Loucy (cell line): ENCODE measurements at regions not wholly inside any gene's neighbourhood (a gene's known extent, or its start where the extent isn't known, plus 50 kb on each side); places are given as distances from the start of the nearest gene placed in this dataset.

Experiments used
- H2AFZ ChIP-seq: fragments of 200-600 bp; sonication (generic); 2 replicates; pipeline ENCODE4 v1.6.0; 2016; ENCODE audit warnings: antibody characterized with exemption, mild to moderate bottlenecking, low read length, moderate library complexity
- H3F3A ChIP-seq: fragments of 200-600 bp; 2 replicates; pipeline ENCODE4 v1.6.0; 2016; ENCODE audit warnings: antibody characterized with exemption, low read depth, mild to moderate bottlenecking
- H3K27me3 ChIP-seq: fragments of 200-600 bp; sonication (generic); 2 replicates; pipeline ENCODE4 v1.6.1; 2014; ENCODE audit warnings: low read length, mild to moderate bottlenecking; ENCODE audit not compliant: insufficient read depth, poor library complexity, severe bottlenecking
- H3K36me3 ChIP-seq: fragments of 200-600 bp; sonication (generic); 2 replicates; pipeline ENCODE4 v1.6.1; 2016; ENCODE audit warnings: low read length; ENCODE audit not compliant: insufficient read depth
- H3K4me1 ChIP-seq: fragments of 200-600 bp; sonication (generic); 2 replicates; pipeline ENCODE4 v1.5.1; 2014; ENCODE audit warnings: low read length, mild to moderate bottlenecking; ENCODE audit not compliant: insufficient read depth, poor library complexity, severe bottlenecking
- H3K4me2 ChIP-seq: fragments of 200-600 bp; sonication (generic); 2 replicates; pipeline ENCODE4 v1.6.0; 2014; ENCODE audit warnings: antibody characterized with exemption, low read length, low read depth, mild to moderate bottlenecking; ENCODE audit not compliant: poor library complexity, severe bottlenecking
- H3K4me3 ChIP-seq: fragments of 200-600 bp; sonication (generic); 2 replicates; pipeline ENCODE4 v1.5.1; 2014; ENCODE audit warnings: low read length, mild to moderate bottlenecking, mixed read lengths; ENCODE audit not compliant: poor library complexity, severe bottlenecking
- H3K79me2 ChIP-seq: fragments of 200-600 bp; sonication (generic); 2 replicates; pipeline ENCODE4 v1.6.1; 2014; ENCODE audit warnings: low read length; ENCODE audit not compliant: insufficient read depth
- H3K9ac ChIP-seq: fragments of 200-600 bp; sonication (generic); 2 replicates; pipeline ENCODE4 v1.6.0; 2014; ENCODE audit warnings: mild to moderate bottlenecking, low read depth, low read length, moderate library complexity; ENCODE audit not compliant: poor library complexity, severe bottlenecking
- H3K9me2 ChIP-seq: fragments of 200-600 bp; sonication (generic); replicated peaks from 2 replicates; pipeline ENCODE4 v1.6.1; 2016; ENCODE audit warnings: low read depth, low read length, mixed read lengths
- H3K9me3 ChIP-seq: fragments of 200-600 bp; sonication (generic); 2 replicates; pipeline ENCODE4 v1.6.1; 2014; ENCODE audit warnings: mild to moderate bottlenecking, antibody characterized with exemption, low read length, low read depth; ENCODE audit not compliant: insufficient read depth
- H4K20me1 ChIP-seq: fragments of 200-600 bp; sonication (generic); 2 replicates; pipeline ENCODE4 v1.6.0; 2014; ENCODE audit warnings: antibody characterized with exemption, low read length, mild to moderate bottlenecking; ENCODE audit not compliant: insufficient read depth, poor library complexity, severe bottlenecking
- EZH2phosphoT487 ChIP-seq: fragments of 200-600 bp; IDR thresholded peaks from 2 replicates; pipeline ENCODE4 v1.6.1; 2018; ENCODE audit warnings: antibody characterized with exemption, mild to moderate bottlenecking, moderate library complexity, borderline replicate concordance
- TF ChIP-seq, protein P1 (sequence below): fragments of 200-600 bp; sonication (generic); conservative IDR thresholded peaks from 2 replicates; pipeline ENCODE4 v1.5.1; 2014; ENCODE audit warnings: mild to moderate bottlenecking, antibody characterized with exemption, low read length

GRCh38 chr16:66272461-66272860 is 94.0 kb upstream of the CDH5 start:
- no peaks in the 10 kb centered on the region for H3K9me3 ChIP-seq
- no peak overlapping the region for H2AFZ ChIP-seq
- no peaks in the 10 kb centered on the region for H3K79me2 ChIP-seq
- H3K27me3 ChIP-seq: no peaks in the 10 kb centered on the region
- no peak overlapping the region for H3K4me3 ChIP-seq
- H3K9ac ChIP-seq: no peak overlapping the region
- no peaks in the 10 kb centered on the region for H3K9me2 ChIP-seq
- no peaks in the 10 kb centered on the region for H4K20me1 ChIP-seq
- H3K4me2 ChIP-seq: no peak overlapping the region
- H3F3A ChIP-seq: no peaks in the 10 kb centered on the region
- no peaks in the 10 kb centered on the region for H3K36me3 ChIP-seq
- H3K4me1 ChIP-seq: no peaks in the 10 kb centered on the region
- TF ChIP-seq EZH2phosphoT487: no peak
- TF ChIP-seq, protein P1, sequence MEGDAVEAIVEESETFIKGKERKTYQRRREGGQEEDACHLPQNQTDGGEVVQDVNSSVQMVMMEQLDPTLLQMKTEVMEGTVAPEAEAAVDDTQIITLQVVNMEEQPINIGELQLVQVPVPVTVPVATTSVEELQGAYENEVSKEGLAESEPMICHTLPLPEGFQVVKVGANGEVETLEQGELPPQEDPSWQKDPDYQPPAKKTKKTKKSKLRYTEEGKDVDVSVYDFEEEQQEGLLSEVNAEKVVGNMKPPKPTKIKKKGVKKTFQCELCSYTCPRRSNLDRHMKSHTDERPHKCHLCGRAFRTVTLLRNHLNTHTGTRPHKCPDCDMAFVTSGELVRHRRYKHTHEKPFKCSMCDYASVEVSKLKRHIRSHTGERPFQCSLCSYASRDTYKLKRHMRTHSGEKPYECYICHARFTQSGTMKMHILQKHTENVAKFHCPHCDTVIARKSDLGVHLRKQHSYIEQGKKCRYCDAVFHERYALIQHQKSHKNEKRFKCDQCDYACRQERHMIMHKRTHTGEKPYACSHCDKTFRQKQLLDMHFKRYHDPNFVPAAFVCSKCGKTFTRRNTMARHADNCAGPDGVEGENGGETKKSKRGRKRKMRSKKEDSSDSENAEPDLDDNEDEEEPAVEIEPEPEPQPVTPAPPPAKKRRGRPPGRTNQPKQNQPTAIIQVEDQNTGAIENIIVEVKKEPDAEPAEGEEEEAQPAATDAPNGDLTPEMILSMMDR: no peak

DNA sequence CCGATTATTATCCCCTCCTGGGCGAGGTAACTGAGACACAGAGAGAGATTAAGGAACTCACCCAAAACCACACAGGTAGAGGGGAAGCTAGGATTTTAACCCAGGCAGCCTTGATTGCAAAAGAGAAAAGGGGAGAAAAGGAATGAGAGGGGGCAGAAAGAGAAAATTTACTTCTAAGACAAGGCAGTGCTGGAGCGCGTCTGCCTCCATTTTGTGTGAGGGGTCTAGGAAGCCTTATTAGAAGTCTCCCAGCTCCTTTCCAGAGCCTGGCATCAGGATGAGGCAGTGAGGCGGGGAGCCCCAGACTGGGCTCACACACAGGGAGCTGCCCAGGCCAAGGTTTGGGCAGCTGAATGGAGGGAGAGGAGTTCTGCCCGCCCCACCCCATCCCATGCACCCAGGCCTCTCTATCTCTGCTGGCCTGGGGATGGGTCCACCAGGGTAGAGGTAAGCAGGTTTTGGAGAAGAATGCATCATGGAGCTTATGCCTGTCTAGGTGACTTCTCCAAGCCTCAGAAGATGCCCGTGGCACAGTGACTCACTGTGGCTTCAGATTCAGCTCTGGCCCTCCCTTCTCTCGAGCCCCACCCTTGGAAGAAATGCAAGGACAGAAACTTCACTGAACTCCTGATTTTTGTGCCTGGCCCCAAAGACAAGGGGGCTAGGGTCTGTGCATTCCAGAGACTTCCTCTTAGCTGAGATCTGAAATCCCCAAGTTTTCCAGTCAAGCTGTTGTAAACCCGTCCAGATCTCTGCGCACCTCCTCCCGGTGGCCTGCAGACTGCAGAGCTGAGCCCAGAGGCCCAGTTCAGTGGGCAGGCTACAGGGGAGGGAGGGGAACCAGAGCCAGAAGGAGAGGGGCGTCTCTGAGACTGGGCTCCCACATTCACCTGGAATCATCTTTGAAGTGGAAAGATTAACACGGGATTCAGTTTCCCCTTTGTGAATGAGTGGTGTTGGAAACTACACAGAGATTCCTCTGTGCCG is 95.1 kb upstream of the CDH5 start:
- H2AFZ ChIP-seq: peak overlapping the region; percentile 62; the same call in 1 of the 2 replicates
- no peak overlapping the region for H3K4me2 ChIP-seq
- H3K36me3 ChIP-seq: no peaks in the 10 kb centered on the region
- H3K79me2 ChIP-seq: no peaks in the 10 kb centered on the region
- no peaks in the 10 kb centered on the region for H3F3A ChIP-seq
- H3K27me3 ChIP-seq: no peaks in the 10 kb centered on the region
- no peaks in the 10 kb centered on the region for H3K9me3 ChIP-seq
- H3K4me3 ChIP-seq: no peak overlapping the region
- TF ChIP-seq, protein P1: no peak
- TF ChIP-seq EZH2phosphoT487: no peak
- peaks cover 7% of the 10 kb centered on the region for H3K4me1 ChIP-seq
- H3K9me2 ChIP-seq: no peaks in the 10 kb centered on the region
- H3K9ac ChIP-seq: no peak overlapping the region
- no peaks in the 10 kb centered on the region for H4K20me1 ChIP-seq

DNA sequence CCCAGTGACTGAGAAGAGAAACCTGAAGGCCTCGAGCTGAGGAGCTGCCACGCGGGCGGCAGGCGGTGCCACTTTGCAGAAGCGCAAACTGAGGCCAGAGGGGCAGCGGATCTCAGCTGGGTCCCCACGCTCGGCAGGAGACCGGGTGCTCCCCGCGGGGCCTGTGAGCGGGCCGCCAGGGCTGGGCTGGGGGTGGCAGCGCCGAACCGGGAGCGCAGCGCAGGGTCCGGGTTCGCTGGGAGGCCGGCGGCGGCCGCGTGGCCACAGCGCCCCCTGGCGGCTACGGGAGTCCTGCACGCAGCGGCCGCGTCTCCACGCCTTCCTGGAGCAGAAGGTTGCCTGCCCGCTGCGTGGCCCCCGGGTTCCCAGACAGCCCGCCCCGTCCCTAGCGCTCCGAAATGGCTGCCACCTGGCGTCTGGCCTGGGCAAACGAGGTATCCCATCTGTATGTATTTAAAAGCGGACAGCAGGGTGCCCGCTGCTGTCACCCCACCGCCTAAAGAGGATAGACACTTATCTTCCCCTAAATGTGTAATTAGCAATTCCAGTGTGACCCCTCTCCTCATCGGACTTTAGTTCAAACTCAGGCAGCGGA is 96.1 kb upstream of the CDH5 start:
- H3K9ac ChIP-seq: no peak overlapping the region
- no peaks in the 10 kb centered on the region for H4K20me1 ChIP-seq
- H3K9me2 ChIP-seq: no peaks in the 10 kb centered on the region
- H3K36me3 ChIP-seq: no peaks in the 10 kb centered on the region
- H3K79me2 ChIP-seq: no peaks in the 10 kb centered on the region
- H3K27me3 ChIP-seq: no peaks in the 10 kb centered on the region
- peak overlapping the region; percentile 62; the same call in 1 of the 2 replicates for H2AFZ ChIP-seq
- H3F3A ChIP-seq: no peaks in the 10 kb centered on the region
- H3K4me2 ChIP-seq: no peak overlapping the region
- peaks cover 7% of the 10 kb centered on the region for H3K4me1 ChIP-seq
- TF ChIP-seq EZH2phosphoT487: no peak
- TF ChIP-seq, protein P1: peak; percentile 59
- H3K4me3 ChIP-seq: no peak overlapping the region
- H3K9me3 ChIP-seq: no peaks in the 10 kb centered on the region
